ENCODE measurements at regions not wholly inside any gene's neighbourhood (a gene's known extent, or its start where the extent isn't known, plus 50 kb on each side); places are given as distances from the start of the nearest gene placed in this dataset.

DNA sequence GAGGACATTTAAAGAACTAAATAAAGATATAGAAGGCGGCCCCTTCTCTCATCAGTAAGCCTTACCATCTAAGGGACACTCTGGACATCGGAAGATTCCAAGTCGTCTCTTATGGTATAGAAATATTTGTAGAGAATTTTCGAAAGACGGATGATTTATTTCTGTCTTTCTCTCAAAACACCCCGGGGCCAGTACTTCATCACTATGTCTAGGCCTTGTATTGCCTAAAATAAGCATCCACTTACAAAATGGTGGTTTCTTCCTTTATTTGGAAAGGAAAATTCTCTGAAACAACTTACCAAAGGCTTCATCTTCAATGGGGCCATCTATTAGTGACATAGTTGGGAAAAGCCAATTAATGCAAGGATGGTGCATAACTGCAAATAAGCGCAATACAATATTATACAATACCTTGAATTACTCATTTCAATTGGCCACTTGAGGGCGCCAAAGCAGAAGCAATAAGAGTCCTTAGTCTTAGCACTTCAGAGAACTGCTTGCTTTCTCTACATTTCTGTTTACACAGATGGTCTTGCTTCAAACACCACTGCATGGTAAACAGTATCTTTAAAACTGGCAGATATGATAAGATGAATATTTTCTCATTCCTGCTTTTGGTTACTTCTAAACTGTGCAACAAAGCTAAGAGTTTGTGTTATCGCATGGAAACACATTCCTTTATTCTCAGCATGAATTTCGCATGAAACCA, 113.2 kb downstream of the VIP start:
- H3K4me3 ChIP-seq (ENCODE audit: low read depth, low read length) = no peak overlapping the region
- TF ChIP-seq, protein P1, sequence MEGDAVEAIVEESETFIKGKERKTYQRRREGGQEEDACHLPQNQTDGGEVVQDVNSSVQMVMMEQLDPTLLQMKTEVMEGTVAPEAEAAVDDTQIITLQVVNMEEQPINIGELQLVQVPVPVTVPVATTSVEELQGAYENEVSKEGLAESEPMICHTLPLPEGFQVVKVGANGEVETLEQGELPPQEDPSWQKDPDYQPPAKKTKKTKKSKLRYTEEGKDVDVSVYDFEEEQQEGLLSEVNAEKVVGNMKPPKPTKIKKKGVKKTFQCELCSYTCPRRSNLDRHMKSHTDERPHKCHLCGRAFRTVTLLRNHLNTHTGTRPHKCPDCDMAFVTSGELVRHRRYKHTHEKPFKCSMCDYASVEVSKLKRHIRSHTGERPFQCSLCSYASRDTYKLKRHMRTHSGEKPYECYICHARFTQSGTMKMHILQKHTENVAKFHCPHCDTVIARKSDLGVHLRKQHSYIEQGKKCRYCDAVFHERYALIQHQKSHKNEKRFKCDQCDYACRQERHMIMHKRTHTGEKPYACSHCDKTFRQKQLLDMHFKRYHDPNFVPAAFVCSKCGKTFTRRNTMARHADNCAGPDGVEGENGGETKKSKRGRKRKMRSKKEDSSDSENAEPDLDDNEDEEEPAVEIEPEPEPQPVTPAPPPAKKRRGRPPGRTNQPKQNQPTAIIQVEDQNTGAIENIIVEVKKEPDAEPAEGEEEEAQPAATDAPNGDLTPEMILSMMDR (IDR thresholded peaks at IDR 0.05; ENCODE audit: low read depth, low read length, missing control alignments) = peak; percentile 62
- DNase-seq (ENCODE audit: low read depth) = peak; percentile 40

DNA sequence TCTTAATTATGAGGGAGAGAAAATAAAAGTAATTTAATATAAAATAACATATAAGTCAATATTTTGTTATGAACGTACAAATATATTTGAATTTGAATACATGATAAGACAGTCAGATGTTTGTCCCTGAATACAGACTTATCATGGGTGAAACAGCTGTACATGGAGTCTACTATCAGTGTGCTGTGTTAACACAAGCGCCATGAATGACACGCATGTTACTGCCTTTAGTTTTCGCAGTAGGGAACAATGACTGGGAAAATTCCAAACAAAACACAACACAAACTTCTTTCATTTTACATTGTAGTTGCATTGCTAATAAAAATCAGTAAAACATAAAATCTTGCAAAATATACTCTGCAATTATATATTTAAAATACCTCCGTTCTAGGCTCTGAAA, 108.6 kb downstream of the FBXO5 start:
- TF ChIP-seq, protein P1 (IDR thresholded peaks at IDR 0.05; ENCODE audit: low read depth, low read length, missing control alignments) = no peak
- H3K4me3 ChIP-seq (ENCODE audit: low read depth, low read length) = no peak overlapping the region
- no peak for DNase-seq (ENCODE audit: low read depth)

DNA sequence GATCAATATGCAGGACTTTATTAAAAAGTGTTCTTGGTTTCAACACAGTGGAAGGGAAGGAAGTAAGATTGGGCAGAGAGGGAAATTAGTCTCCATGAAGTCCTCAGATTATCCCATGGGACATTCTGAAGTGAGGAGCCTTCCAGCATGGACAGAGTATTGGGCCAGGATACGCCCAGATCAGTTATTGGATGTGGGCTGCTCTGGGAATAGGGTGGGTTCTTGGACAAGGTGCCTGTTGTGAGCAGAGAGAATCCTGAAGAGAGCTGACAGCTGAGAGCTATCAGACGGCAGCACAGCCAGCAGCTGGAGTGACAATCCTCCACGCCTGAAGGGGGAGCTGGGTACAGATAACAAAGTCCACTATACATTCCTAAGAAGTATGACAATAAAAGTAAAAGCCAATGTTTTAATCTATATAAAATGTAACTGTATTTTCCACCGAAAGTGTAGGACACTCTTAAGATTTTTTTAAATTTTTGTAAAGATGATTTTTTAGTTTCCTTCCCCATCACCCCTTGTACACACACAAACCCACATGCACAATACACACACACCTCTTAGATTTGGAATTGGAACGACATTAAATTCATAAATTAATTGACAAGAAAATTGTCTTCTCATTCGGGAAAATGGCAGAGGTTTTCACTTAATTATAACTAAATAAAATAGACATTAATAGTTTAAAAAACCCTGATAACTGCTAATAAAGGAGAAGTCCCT, 107.8 kb downstream of the FBXO5 start:
- DNase-seq (ENCODE audit: low read depth) = no peak
- H3K4me3 ChIP-seq (ENCODE audit: low read depth, low read length) = no peak overlapping the region
- TF ChIP-seq, protein P1 (IDR thresholded peaks at IDR 0.05; ENCODE audit: low read depth, low read length, missing control alignments) = no peak

- DNase-seq (ENCODE audit: low read depth) = no peak
- TF ChIP-seq, protein P1 (IDR thresholded peaks at IDR 0.05; ENCODE audit: low read depth, low read length, missing control alignments) = no peak
- H3K4me3 ChIP-seq (ENCODE audit: low read depth, low read length) = no peak overlapping the region
Observed at GRCh38 chr6:152879681-152880080, 103.2 kb downstream of the FBXO5 start.

- DNase-seq (ENCODE audit: low read depth) = no peak
- TF ChIP-seq, protein P1 (IDR thresholded peaks at IDR 0.05; ENCODE audit: low read depth, low read length, missing control alignments) = no peak
- H3K4me3 ChIP-seq (ENCODE audit: low read depth, low read length) = no peak overlapping the region
Observed at GRCh38 chr6:152893187-152893586, 89.7 kb downstream of the FBXO5 start.

DNA sequence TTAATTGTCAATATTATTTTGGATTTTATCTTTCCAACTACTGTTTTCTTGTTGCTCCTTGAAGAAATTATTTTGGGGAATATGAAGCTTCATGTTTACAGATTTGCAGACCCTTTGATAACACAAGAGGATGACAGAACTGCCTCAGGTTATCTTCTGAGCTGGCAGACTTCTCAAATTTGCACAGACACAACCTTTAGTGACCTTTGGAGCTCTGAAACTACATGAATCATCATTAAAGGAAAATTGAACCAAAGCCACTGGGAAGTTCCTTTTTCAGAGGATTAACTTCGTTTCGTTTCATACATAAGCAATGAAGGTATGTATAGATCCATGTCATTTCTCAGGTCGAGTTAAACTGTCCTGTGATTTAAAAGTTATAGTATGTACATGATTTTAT, 85.9 kb downstream of the FBXO5 start:
- TF ChIP-seq, protein P1 (IDR thresholded peaks at IDR 0.05; ENCODE audit: low read depth, low read length, missing control alignments) = no peak
- no peak overlapping the region for H3K4me3 ChIP-seq (ENCODE audit: low read depth, low read length)
- no peak for DNase-seq (ENCODE audit: low read depth)

Measured in GM12864 (cell line).